ENCODE measurements at regions not wholly inside any gene's neighbourhood (a gene's known extent, or its start where the extent isn't known, plus 50 kb on each side); places are given as distances from the start of the nearest gene placed in this dataset.

DNA sequence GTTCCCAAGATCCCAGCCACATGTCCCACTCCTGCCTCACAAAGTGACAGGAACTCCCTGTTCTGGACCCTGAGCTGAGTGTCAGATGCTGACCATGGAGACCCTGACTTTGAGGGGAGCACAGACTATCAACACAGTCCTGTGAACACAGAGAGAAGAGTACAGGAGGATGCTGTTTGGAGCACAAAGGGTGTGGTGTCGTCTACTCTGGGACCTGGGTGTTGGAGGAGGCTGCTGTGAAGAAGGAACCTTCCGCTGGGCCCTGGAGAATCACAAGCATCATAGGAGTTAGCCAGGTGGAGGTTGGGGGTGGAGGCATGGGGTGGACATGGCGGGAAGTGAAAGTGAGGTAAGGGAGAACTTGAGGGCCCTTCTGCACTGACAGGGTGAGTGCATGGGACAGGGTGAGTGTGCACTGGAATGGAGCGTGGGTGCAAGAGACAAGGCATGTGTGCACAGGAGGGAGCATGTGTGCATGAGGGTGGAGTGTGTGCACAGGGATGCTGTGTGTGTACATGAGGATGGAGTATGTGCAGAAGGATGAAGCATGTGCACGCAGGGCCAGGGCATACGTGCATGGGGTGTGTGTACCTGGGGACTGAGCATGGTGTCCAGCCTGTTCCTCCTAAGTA, 70.7 kb upstream of the ANTXRL start:
- FAIRE-seq (no peak), DNase-seq (ENCODE audit: extremely low read depth in 1 of 4, low spot score in 3 of 4) (peak in 3 of 4 experiments; percentile 2 to 8 (median 6)), ATAC-seq (no peak)
- no peak overlapping the region for H2AFZ ChIP-seq (ENCODE audit: low read depth, low read length)
- peaks cover 24 to 30% of the 10 kb centered on the region in 2 experiments for H3K4me1 ChIP-seq (replicated peaks in 1 of 2; ENCODE audit: control insufficient read depth in 2 of 2, insufficient read depth in 2 of 2, low read length in 2 of 2)
- no peaks in the 10 kb centered on the region for H3K36me3 ChIP-seq (ENCODE audit: control insufficient read depth, insufficient read depth, low read length)
- ChIA-PET POLR2A (interaction anchor here (0.6 to 1.2 kb wide), 2 partner anchors 18 to 333 kb away, joined by 4 read pairs; no protein-coding TSS in a partner anchor), CTCF (ENCODE audit: low intra/inter-chr PET ratio) (no interaction called here)
- 41% methylated on average over 6 of the region's 6 CpGs for WGBS (ENCODE audit: insufficient coverage, low coverage, missing lambda C conversion rate)
- in situ Hi-C loops (cut with MboI): loop anchor here (5.0 kb wide), 2 partner anchors 79 to 626 kb away; no protein-coding TSS in a partner anchor
- TF ChIP-seq KDM1A (IDR thresholded peaks at IDR 0.05): no peak
- TF ChIP-seq KDM4B (IDR thresholded peaks at IDR 0.05; ENCODE audit: borderline replicate concordance in 2 of 2, low read depth in 1 of 2): no peak
- TF ChIP-seq IRF2 (CRISPR knock-in tag; IDR thresholded peaks at IDR 0.05): 0 out of 2 replicates have a peak, but pooled peaks have one; percentile 22
- TF ChIP-seq, protein P1, sequence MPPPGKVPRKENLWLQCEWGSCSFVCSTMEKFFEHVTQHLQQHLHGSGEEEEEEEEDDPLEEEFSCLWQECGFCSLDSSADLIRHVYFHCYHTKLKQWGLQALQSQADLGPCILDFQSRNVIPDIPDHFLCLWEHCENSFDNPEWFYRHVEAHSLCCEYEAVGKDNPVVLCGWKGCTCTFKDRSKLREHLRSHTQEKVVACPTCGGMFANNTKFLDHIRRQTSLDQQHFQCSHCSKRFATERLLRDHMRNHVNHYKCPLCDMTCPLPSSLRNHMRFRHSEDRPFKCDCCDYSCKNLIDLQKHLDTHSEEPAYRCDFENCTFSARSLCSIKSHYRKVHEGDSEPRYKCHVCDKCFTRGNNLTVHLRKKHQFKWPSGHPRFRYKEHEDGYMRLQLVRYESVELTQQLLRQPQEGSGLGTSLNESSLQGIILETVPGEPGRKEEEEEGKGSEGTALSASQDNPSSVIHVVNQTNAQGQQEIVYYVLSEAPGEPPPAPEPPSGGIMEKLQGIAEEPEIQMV (tag; conservative IDR thresholded peaks at IDR 0.05; ENCODE audit: low read depth): no peak
- no peak for TF ChIP-seq RBM39 (optimal IDR thresholded peaks at IDR 0.05; ENCODE audit: low read depth, low read length)
- TF ChIP-seq, protein P2, sequence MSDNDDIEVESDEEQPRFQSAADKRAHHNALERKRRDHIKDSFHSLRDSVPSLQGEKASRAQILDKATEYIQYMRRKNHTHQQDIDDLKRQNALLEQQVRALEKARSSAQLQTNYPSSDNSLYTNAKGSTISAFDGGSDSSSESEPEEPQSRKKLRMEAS (CRISPR knock-in tag; IDR thresholded peaks at IDR 0.05): peak; percentile 53
- TF ChIP-seq NRF1 (conservative IDR thresholded peaks at IDR 0.05 in 1 of 2, IDR thresholded peaks at IDR 0.05 in 1 of 2): no peak
- TF ChIP-seq TEAD2 (tag; IDR thresholded peaks at IDR 0.05): no peak
- TF ChIP-seq JUN (IDR thresholded peaks at IDR 0.05; ENCODE audit: borderline replicate concordance, low read depth, low read length): no peak
- 0 out of 2 replicates have a peak, but pooled peaks have one; percentile 42 for TF ChIP-seq JUN (CRISPR knock-in tag; IDR thresholded peaks at IDR 0.05; ENCODE audit: borderline replicate concordance)
- TF ChIP-seq HEY1 (CRISPR knock-in tag; IDR thresholded peaks at IDR 0.05; ENCODE audit: borderline replicate concordance): no peak
- TF ChIP-seq EZH2 (IDR thresholded peaks at IDR 0.05; ENCODE audit: borderline replicate concordance, low read depth, low read length): no peak
- no peak for TF ChIP-seq DDX20 (tag; IDR thresholded peaks at IDR 0.05; ENCODE audit: low read depth)
- TF ChIP-seq FOXP1 (CRISPR knock-in tag; IDR thresholded peaks at IDR 0.05): no peak
- TF ChIP-seq PYGO2 (tag; IDR thresholded peaks at IDR 0.05): no peak
- H3K9me1 ChIP-seq (ENCODE audit: control insufficient read depth, insufficient read depth, low read length): peaks cover 6% of the 10 kb centered on the region
- intact Hi-C loops (cut with micrococcal nuclease): no loop called here
- no peak overlapping the region for H3K4me3 ChIP-seq
- no TSS peak for BruUV-seq (replicated peaks)
- H3K4me2 ChIP-seq (ENCODE audit: insufficient read depth, low read length): no peak overlapping the region
- H3K79me2 ChIP-seq (ENCODE audit: control insufficient read depth, insufficient read depth, low read length): no peaks in the 10 kb centered on the region
- no peaks in the 10 kb centered on the region for H3K27me3 ChIP-seq (ENCODE audit: control insufficient read depth in 2 of 2, insufficient read depth in 2 of 2, low read length in 2 of 2)
- no peak overlapping the region for H3K9ac ChIP-seq (ENCODE audit: insufficient read depth in 1 of 2, low read depth in 2 of 2, low read length in 2 of 2)
- no peaks in the 10 kb centered on the region for H4K20me1 ChIP-seq (replicated peaks; ENCODE audit: control insufficient read depth, insufficient read depth, low read length)
- no peak overlapping the region; the same call in 2 of the 3 replicates for H3K27ac ChIP-seq (ENCODE audit: extremely low read depth, low read depth, low read length)
- H3K9me3 ChIP-seq (replicated peaks; ENCODE audit: control insufficient read depth, insufficient read depth, low read depth, low read length): no peaks in the 10 kb centered on the region; the same call in none of the 2 replicates

Measured in K562 (cell line).